GM12872 (cell line): ENCODE measurements at regions not wholly inside any gene's neighbourhood (a gene's known extent, or its start where the extent isn't known, plus 50 kb on each side); places are given as distances from the start of the nearest gene placed in this dataset.

Experiments
- TF ChIP-seq, protein P1 (sequence below): IDR thresholded peaks from 3 replicates; pipeline ENCODE4 v1.5.1; 2011; ENCODE audit warnings: low read depth, mild to moderate bottlenecking, low read length, moderate library complexity; ENCODE audit not compliant: insufficient read depth

- TF ChIP-seq, protein P1, sequence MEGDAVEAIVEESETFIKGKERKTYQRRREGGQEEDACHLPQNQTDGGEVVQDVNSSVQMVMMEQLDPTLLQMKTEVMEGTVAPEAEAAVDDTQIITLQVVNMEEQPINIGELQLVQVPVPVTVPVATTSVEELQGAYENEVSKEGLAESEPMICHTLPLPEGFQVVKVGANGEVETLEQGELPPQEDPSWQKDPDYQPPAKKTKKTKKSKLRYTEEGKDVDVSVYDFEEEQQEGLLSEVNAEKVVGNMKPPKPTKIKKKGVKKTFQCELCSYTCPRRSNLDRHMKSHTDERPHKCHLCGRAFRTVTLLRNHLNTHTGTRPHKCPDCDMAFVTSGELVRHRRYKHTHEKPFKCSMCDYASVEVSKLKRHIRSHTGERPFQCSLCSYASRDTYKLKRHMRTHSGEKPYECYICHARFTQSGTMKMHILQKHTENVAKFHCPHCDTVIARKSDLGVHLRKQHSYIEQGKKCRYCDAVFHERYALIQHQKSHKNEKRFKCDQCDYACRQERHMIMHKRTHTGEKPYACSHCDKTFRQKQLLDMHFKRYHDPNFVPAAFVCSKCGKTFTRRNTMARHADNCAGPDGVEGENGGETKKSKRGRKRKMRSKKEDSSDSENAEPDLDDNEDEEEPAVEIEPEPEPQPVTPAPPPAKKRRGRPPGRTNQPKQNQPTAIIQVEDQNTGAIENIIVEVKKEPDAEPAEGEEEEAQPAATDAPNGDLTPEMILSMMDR = no peak
These were observed 133.4 kb upstream of the FRMD6 start for GRCh38 chr14:51518280-51518679.

- TF ChIP-seq, protein P1 = no peak
These were observed 133.0 kb upstream of the FRMD6 start for GRCh38 chr14:51518711-51519110.

DNA sequence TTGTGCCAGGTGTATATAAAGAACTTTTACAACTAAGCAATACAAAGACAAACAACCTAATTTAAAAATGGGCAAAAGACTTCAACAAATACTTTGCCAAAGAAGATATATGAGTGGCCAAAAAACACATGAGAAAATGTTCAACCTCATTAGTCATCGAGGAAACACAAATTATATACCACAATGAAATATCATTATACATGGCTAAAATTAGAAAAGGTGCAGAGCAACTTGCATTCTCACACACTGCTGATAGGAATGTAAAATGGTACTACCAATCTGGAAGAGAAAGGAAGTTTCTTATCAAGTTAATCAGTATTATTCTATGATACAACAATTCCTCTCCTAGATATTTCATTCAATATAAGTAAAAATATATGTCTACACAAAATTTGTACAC lies 131.6 kb upstream of the FRMD6 start:
- TF ChIP-seq, protein P1 = no peak

- TF ChIP-seq, protein P1 = no peak
These were observed 129.9 kb upstream of the FRMD6 start for GRCh38 chr14:51521764-51522163.

DNA sequence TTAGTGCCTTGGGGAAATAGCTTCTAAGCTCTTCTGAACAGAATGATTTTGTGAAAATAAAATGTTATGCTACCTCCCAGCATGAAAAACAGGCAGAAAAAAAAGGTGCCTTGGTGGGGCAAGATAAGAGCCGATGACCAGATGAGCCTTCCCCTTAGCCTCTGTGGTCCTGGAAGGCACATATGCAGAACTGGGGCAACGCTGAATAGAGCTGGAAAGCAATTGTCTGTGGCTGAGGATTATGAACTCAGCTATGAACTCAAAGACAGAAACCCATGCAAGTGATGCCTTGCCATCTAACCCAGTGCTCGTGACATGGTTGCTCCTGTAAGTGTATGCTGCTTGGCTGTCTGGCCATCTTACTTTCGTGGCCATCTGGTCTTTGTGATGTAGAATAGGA lies 128.5 kb upstream of the FRMD6 start:
- TF ChIP-seq, protein P1 = no peak

GRCh38 chr14:51525739-51526138 lies 126.0 kb upstream of the FRMD6 start:
- TF ChIP-seq, protein P1 = no peak

- TF ChIP-seq, protein P1 = no peak
These were observed 124.6 kb upstream of the FRMD6 start for GRCh38 chr14:51527073-51527472.

DNA sequence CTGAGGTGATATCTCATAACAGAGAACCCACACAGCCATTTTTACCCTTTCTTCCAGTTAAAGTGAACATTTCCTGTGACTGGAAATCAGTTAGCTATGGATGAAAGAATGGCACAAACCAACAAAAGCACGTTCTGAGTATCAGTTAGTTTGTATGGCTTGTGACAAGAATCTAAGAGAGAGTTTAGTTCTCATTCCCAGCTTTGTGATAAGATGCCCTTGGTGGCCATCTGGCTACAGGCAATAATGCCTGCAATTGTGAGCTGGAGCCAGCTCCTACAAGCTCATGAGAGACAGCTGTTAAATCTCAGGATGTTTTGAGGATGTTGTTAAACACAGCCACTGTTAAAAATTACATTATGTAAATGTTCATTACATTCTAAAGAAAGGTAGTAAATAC lies 122.0 kb upstream of the FRMD6 start:
- TF ChIP-seq, protein P1 = no peak
